ENCODE measurements at regions not wholly inside any gene's neighbourhood (a gene's known extent, or its start where the extent isn't known, plus 50 kb on each side); places are given as distances from the start of the nearest gene placed in this dataset.

- Histone ChIP-seq H3K9me3 (ENCODE audit: control insufficient read depth in 4 of 4, low read length in 3 of 4) (peaks cover 0 to 6% (median 0%) of the 10 kb centered on the region in 4 donors), H3K4me1 (ENCODE audit: control insufficient read depth in 4 of 4, insufficient read depth in 4 of 4, low read length in 3 of 4) (peaks cover 2 to 20% (median 18%) of the 10 kb centered on the region in 4 donors), H3K9ac (ENCODE audit: low read depth in 1 of 2, low read length in 2 of 2) (no peak overlapping the region), H3K4me3 (ENCODE audit: low read depth in 1 of 3, low read length in 3 of 3) (no peak overlapping the region), H3K27ac (ENCODE audit: low read depth in 1 of 2, low read length in 2 of 2) (no peak overlapping the region), H3K36me3 (ENCODE audit: control insufficient read depth in 4 of 4, insufficient read depth in 3 of 4, low read depth in 1 of 4, low read length in 3 of 4) (no peaks in the 10 kb centered on the region), H3K27me3 (ENCODE audit: control insufficient read depth in 4 of 4, insufficient read depth in 4 of 4, low read length in 3 of 4) (peaks cover 0 to 26% (median 2%) of the 10 kb centered on the region in 4 donors)
- DNase-seq (ENCODE audit: low spot score) = no peak
- 44% methylated on average over 15 of the region's 15 CpGs for WGBS
- TF ChIP-seq CTCF (IDR thresholded peaks at IDR 0.05; ENCODE audit: low read depth, low read length, missing input control) = no peak
- no peak for TF ChIP-seq ZBTB33 (IDR thresholded peaks at IDR 0.05)
- no peak for TF ChIP-seq YY1 (IDR thresholded peaks at IDR 0.05)
- TF ChIP-seq EGR1 (IDR thresholded peaks at IDR 0.05; ENCODE audit: low read depth in 2 of 2) = no peak
- no peak for TF ChIP-seq REST (IDR thresholded peaks at IDR 0.05)
- TF ChIP-seq JUND (IDR thresholded peaks at IDR 0.05) = no peak
- TF ChIP-seq RAD21 (IDR thresholded peaks at IDR 0.05) = no peak
- TF ChIP-seq TAF1 (conservative IDR thresholded peaks at IDR 0.05) = no peak
- TF ChIP-seq HNF4A (conservative IDR thresholded peaks at IDR 0.05) = no peak
- no peak for TF ChIP-seq RXRA (IDR thresholded peaks at IDR 0.05)
- TF ChIP-seq SP1 (IDR thresholded peaks at IDR 0.05) = no peak
- TF ChIP-seq FOXA1 (IDR thresholded peaks at IDR 0.05) = no peak
- no peak for TF ChIP-seq ATF3 (IDR thresholded peaks at IDR 0.05)
- no peak for TF ChIP-seq FOXA2 (IDR thresholded peaks at IDR 0.05)
- TF ChIP-seq NR2F2 (IDR thresholded peaks at IDR 0.05) = no peak
- TF ChIP-seq GABPA (IDR thresholded peaks at IDR 0.05 in 1 of 2, conservative IDR thresholded peaks at IDR 0.05 in 1 of 2) = no peak
- TF ChIP-seq MAX (IDR thresholded peaks at IDR 0.05) = no peak
- no peak for TF ChIP-seq HNF4G (IDR thresholded peaks at IDR 0.05)
These were observed 101.1 kb upstream of the NCK2 start for GRCh38 chr2:105643405-105644173.

All from liver (tissue), 8 donors.